ENCODE measurements at regions not wholly inside any gene's neighbourhood (a gene's known extent, or its start where the extent isn't known, plus 50 kb on each side); places are given as distances from the start of the nearest gene placed in this dataset.

- no peak for DNase-seq
These were observed 87.5 kb upstream of the NKX1-1 start for GRCh38 chr4:1493540-1494287.

GRCh38 chr4:1492651-1493539, 86.7 kb upstream of the NKX1-1 start:
- DNase-seq, result no peak

GRCh38 chr4:1492142-1492457, 85.9 kb upstream of the NKX1-1 start:
- no peak for DNase-seq

GRCh38 chr4:1491328-1492141, 85.3 kb upstream of the NKX1-1 start:
- no peak for DNase-seq

GRCh38 chr4:1490654-1491327, 84.5 kb upstream of the NKX1-1 start:
- no peak for DNase-seq

- DNase-seq, result no peak
These were observed 83.9 kb upstream of the NKX1-1 start for GRCh38 chr4:1490011-1490653.

GRCh38 chr4:1489639-1489995, 83.4 kb upstream of the NKX1-1 start:
- DNase-seq, result no peak

GRCh38 chr4:1488831-1489638, 82.8 kb upstream of the NKX1-1 start:
- DNase-seq, result no peak

- no peak for DNase-seq
These were observed 82.1 kb upstream of the NKX1-1 start for GRCh38 chr4:1488357-1488756.

- no peak for DNase-seq
These were observed 81.5 kb upstream of the NKX1-1 start for GRCh38 chr4:1487761-1488160.

- DNase-seq, result no peak
These were observed 80.9 kb upstream of the NKX1-1 start for GRCh38 chr4:1487106-1487505.

- no peak for DNase-seq
These were observed 79.0 kb upstream of the NKX1-1 start for GRCh38 chr4:1485280-1485679.

GRCh38 chr4:1480720-1481119, 74.5 kb upstream of the NKX1-1 start:
- DNase-seq, result no peak

GRCh38 chr4:1479454-1479853, 73.2 kb upstream of the NKX1-1 start:
- no peak for DNase-seq

- no peak for DNase-seq
These were observed 72.6 kb upstream of the NKX1-1 start for GRCh38 chr4:1478766-1479355.

- no peak for DNase-seq
These were observed 71.0 kb upstream of the NKX1-1 start for GRCh38 chr4:1477045-1477840.

- DNase-seq, result no peak
These were observed 69.9 kb upstream of the NKX1-1 start for GRCh38 chr4:1476140-1476513.

- DNase-seq, result no peak
These were observed 69.3 kb upstream of the NKX1-1 start for GRCh38 chr4:1475277-1476139.

Data from stimulated activated CD4-positive, alpha-beta T cell treated with anti-CD3 and anti-CD28 coated beads, Interleukin-2, amount 100 ng/mL, for 48 hours (primary cell).